ENCODE measurements at regions not wholly inside any gene's neighbourhood (a gene's known extent, or its start where the extent isn't known, plus 50 kb on each side); places are given as distances from the start of the nearest gene placed in this dataset.

DNA sequence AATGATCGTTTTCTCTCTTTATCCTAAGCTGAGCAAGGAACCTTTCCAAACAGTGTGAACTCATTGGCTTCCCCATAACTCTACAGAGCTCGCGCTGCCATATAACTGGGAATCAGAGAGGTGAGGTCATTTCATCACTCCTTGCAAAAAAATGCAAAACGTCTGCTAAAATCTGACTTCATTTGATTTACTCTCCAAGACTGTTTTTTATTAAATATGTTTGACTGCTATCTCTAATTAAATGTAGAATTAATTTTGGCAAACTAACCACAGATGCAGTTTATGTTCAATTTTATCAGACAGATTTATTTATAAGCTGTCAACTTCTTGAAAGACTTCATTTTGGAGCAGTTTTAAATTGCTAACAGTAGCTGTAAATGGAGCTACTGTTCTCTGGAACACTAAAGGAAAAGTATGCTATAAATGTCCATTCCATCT lies 131.6 kb upstream of the SOX5 start:
- Histone ChIP-seq H3K27me3 (ENCODE audit: insufficient read depth, low read length) (no peaks in the 10 kb centered on the region), H3K27ac (ENCODE audit: low read depth, low read length) (no peak overlapping the region), H3K9ac (ENCODE audit: low read length) (no peak overlapping the region), H3K79me2 (ENCODE audit: insufficient read depth, low read length) (no peaks in the 10 kb centered on the region), H3K4me1 (ENCODE audit: control insufficient read depth in 1 of 2, insufficient read depth in 2 of 2, low read length in 2 of 2) (no peaks in the 10 kb centered on the region), H3K9me3 (ENCODE audit: control insufficient read depth in 1 of 2, insufficient read depth in 1 of 2, low read depth in 1 of 2, low read length in 2 of 2) (peaks cover 3 to 32% of the 10 kb centered on the region in 2 experiments; a peak in 2 of 4 replicates), H3K36me3 (ENCODE audit: control insufficient read depth in 1 of 2, insufficient read depth in 2 of 2, low read length in 2 of 2) (no peaks in the 10 kb centered on the region), H3K4me2 (ENCODE audit: low read length) (no peak overlapping the region), H4K20me1 (ENCODE audit: insufficient read depth) (no peaks in the 10 kb centered on the region), H2AFZ (ENCODE audit: low read depth, low read length, poor library complexity, severe bottlenecking) (no peak overlapping the region), H3K9me2 (ENCODE audit: insufficient read depth) (no peaks in the 10 kb centered on the region), H3K4me3 (replicated peaks in 1 of 2; ENCODE audit: low read depth in 1 of 2, low read length in 2 of 2) (no peak overlapping the region)
- CTCF ChIA-PET = no interaction called here
- DNase-seq (ENCODE audit: low read depth, low spot score) (no peak), ATAC-seq (no peak)
- POLR2A ChIA-PET = no interaction called here
- no peak for TF ChIP-seq POLR2AphosphoS5 (IDR thresholded peaks at IDR 0.05; ENCODE audit: low read depth, low read length)
- TF ChIP-seq, protein P1, sequence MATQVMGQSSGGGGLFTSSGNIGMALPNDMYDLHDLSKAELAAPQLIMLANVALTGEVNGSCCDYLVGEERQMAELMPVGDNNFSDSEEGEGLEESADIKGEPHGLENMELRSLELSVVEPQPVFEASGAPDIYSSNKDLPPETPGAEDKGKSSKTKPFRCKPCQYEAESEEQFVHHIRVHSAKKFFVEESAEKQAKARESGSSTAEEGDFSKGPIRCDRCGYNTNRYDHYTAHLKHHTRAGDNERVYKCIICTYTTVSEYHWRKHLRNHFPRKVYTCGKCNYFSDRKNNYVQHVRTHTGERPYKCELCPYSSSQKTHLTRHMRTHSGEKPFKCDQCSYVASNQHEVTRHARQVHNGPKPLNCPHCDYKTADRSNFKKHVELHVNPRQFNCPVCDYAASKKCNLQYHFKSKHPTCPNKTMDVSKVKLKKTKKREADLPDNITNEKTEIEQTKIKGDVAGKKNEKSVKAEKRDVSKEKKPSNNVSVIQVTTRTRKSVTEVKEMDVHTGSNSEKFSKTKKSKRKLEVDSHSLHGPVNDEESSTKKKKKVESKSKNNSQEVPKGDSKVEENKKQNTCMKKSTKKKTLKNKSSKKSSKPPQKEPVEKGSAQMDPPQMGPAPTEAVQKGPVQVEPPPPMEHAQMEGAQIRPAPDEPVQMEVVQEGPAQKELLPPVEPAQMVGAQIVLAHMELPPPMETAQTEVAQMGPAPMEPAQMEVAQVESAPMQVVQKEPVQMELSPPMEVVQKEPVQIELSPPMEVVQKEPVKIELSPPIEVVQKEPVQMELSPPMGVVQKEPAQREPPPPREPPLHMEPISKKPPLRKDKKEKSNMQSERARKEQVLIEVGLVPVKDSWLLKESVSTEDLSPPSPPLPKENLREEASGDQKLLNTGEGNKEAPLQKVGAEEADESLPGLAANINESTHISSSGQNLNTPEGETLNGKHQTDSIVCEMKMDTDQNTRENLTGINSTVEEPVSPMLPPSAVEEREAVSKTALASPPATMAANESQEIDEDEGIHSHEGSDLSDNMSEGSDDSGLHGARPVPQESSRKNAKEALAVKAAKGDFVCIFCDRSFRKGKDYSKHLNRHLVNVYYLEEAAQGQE (IDR thresholded peaks at IDR 0.05; ENCODE audit: low read depth) = no peak
- no peak for TF ChIP-seq CBX3 (IDR thresholded peaks at IDR 0.05; ENCODE audit: low read depth)
- no peak for TF ChIP-seq YY1 (IDR thresholded peaks at IDR 0.05; ENCODE audit: extremely low read depth, insufficient replicate concordance, low read depth, low read length)
- TF ChIP-seq EZH2phosphoT487 (IDR thresholded peaks at IDR 0.05; ENCODE audit: borderline replicate concordance) = no peak
- no peak for TF ChIP-seq ZFX (IDR thresholded peaks at IDR 0.05)
- TF ChIP-seq, protein P2, sequence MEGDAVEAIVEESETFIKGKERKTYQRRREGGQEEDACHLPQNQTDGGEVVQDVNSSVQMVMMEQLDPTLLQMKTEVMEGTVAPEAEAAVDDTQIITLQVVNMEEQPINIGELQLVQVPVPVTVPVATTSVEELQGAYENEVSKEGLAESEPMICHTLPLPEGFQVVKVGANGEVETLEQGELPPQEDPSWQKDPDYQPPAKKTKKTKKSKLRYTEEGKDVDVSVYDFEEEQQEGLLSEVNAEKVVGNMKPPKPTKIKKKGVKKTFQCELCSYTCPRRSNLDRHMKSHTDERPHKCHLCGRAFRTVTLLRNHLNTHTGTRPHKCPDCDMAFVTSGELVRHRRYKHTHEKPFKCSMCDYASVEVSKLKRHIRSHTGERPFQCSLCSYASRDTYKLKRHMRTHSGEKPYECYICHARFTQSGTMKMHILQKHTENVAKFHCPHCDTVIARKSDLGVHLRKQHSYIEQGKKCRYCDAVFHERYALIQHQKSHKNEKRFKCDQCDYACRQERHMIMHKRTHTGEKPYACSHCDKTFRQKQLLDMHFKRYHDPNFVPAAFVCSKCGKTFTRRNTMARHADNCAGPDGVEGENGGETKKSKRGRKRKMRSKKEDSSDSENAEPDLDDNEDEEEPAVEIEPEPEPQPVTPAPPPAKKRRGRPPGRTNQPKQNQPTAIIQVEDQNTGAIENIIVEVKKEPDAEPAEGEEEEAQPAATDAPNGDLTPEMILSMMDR (IDR thresholded peaks at IDR 0.05 in 2 of 3, conservative IDR thresholded peaks at IDR 0.05 in 1 of 3; ENCODE audit: borderline replicate concordance in 1 of 3, insufficient read depth in 1 of 3, low read depth in 2 of 3, low read length in 2 of 3) = no peak
- TF ChIP-seq, protein P3, sequence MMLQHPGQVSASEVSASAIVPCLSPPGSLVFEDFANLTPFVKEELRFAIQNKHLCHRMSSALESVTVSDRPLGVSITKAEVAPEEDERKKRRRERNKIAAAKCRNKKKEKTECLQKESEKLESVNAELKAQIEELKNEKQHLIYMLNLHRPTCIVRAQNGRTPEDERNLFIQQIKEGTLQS (IDR thresholded peaks at IDR 0.05) = no peak
- TF ChIP-seq, protein P4, sequence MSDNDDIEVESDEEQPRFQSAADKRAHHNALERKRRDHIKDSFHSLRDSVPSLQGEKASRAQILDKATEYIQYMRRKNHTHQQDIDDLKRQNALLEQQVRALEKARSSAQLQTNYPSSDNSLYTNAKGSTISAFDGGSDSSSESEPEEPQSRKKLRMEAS (IDR thresholded peaks at IDR 0.05) = no peak
- TF ChIP-seq FOSL1 (IDR thresholded peaks at IDR 0.05; ENCODE audit: low read depth) = no peak
- no TSS peak for BruUV-seq (replicated peaks)
- intact Hi-C loops (cut with micrococcal nuclease) = no loop called here
- RAD21 ChIA-PET (ENCODE audit: low non-redundant PET in 1 of 2, low total read pairs in 2 of 2, uncharacterized antibody in 2 of 2, unreplicated experiment in 2 of 2) = no interaction called here

All from HCT116 (cell line).